PFSK-1 (cell line): ENCODE measurements at regions not wholly inside any gene's neighbourhood (a gene's known extent, or its start where the extent isn't known, plus 50 kb on each side); places are given as distances from the start of the nearest gene placed in this dataset.

ENCODE experiments used
- FOXP2 ChIP-seq: optimal IDR thresholded peaks from 2 replicates; pipeline ENCODE3; 2011; ENCODE audit warnings: borderline replicate concordance, control low read depth, inconsistent platforms; ENCODE audit not compliant: insufficient read depth; ENCODE audit errors: extremely low read length, extremely low read depth
- POLR2AphosphoS5 ChIP-seq: IDR thresholded peaks from 2 replicates; pipeline ENCODE4 v1.6.1; 2012; ENCODE audit warnings: low read depth, mild to moderate bottlenecking, control low read depth, low read length, moderate library complexity
- REST ChIP-seq, 2 experiments: IDR thresholded peaks; 2 replicates each; pipeline versions ENCODE4 v1.6.1 to v1.8.0; 2011 to 2012; ENCODE audit warnings: low read depth in 2 of 2, low read length in 2 of 2, control low read depth in 1 of 2, inconsistent platforms in 1 of 2, mild to moderate bottlenecking in 1 of 2, moderate library complexity in 1 of 2; ENCODE audit not compliant: insufficient read depth in 1 of 2
- SIN3A ChIP-seq: IDR thresholded peaks from 2 replicates; pipeline ENCODE4 v1.6.1; 2012; ENCODE audit warnings: mild to moderate bottlenecking, low read length, moderate library complexity, borderline replicate concordance; ENCODE audit not compliant: insufficient read depth
- TAF1 ChIP-seq: IDR thresholded peaks from 2 replicates; pipeline ENCODE4 v1.6.1; 2012; ENCODE audit warnings: low read length, control low read depth, borderline replicate concordance; ENCODE audit not compliant: insufficient read depth

GRCh38 chr10:104541820-104542219 is 99.3 kb upstream of the SORCS3 start:
- no peak for TF ChIP-seq FOXP2

GRCh38 chr10:104546336-104546735 is 94.8 kb upstream of the SORCS3 start:
- TF ChIP-seq REST (IDR thresholded peaks at IDR 0.05; ENCODE audit: insufficient read depth in 1 of 2, low read depth in 2 of 2, low read length in 2 of 2), result no peak
- no peak for TF ChIP-seq POLR2AphosphoS5
- TF ChIP-seq TAF1, result no peak
- no peak for TF ChIP-seq SIN3A
- no peak for TF ChIP-seq FOXP2

GRCh38 chr10:104546756-104547155 is 94.3 kb upstream of the SORCS3 start:
- TF ChIP-seq POLR2AphosphoS5 (no peak), FOXP2 (no peak), TAF1 (no peak)

- TF ChIP-seq FOXP2 (no peak), POLR2AphosphoS5 (no peak), SIN3A (no peak), REST (IDR thresholded peaks at IDR 0.05; ENCODE audit: insufficient read depth in 1 of 2, low read depth in 2 of 2, low read length in 2 of 2) (peak; percentile 69 to 93)
Observed at GRCh38 chr10:104548090-104548489, 93.0 kb upstream of the SORCS3 start.

GRCh38 chr10:104556831-104557230 is 84.3 kb upstream of the SORCS3 start:
- TF ChIP-seq FOXP2 (no peak), TAF1 (no peak), REST (IDR thresholded peaks at IDR 0.05; ENCODE audit: insufficient read depth in 1 of 2, low read depth in 2 of 2, low read length in 2 of 2) (no peak), POLR2AphosphoS5 (no peak), SIN3A (no peak)

GRCh38 chr10:104557966-104558365 is 83.1 kb upstream of the SORCS3 start:
- no peak for TF ChIP-seq TAF1

- no peak for TF ChIP-seq FOXP2
- TF ChIP-seq POLR2AphosphoS5, result no peak
- no peak for TF ChIP-seq SIN3A
- TF ChIP-seq TAF1, result no peak
- TF ChIP-seq REST (IDR thresholded peaks at IDR 0.05; ENCODE audit: insufficient read depth in 1 of 2, low read depth in 2 of 2, low read length in 2 of 2), result no peak
Observed at GRCh38 chr10:104559935-104560334, 81.2 kb upstream of the SORCS3 start.
